ENCODE measurements at regions not wholly inside any gene's neighbourhood (a gene's known extent, or its start where the extent isn't known, plus 50 kb on each side); places are given as distances from the start of the nearest gene placed in this dataset.

- H3K36me3 ChIP-seq (ENCODE audit: control insufficient read depth, insufficient read depth, low read length) = no peaks in the 10 kb centered on the region
- H4K8ac ChIP-seq (ENCODE audit: low read depth in 2 of 2, low read length in 2 of 2) = no peak overlapping the region
- H3K4me1 ChIP-seq (ENCODE audit: control insufficient read depth, insufficient read depth, low read length) = no peaks in the 10 kb centered on the region
- in situ Hi-C loops (cut with MboI; ENCODE audit: low sequenced_read_pairs) (no loop called here), dilution Hi-C loops (cut with HindIII; ENCODE audit: low sequenced_read_pairs, unreplicated experiment) (no loop called here), intact Hi-C loops (cut with micrococcal nuclease) (no loop called here)
- no peaks in the 10 kb centered on the region for H3K27me3 ChIP-seq (ENCODE audit: control insufficient read depth, insufficient read depth, low read length)
- H2BK5ac ChIP-seq (ENCODE audit: low read depth, low read length, poor library complexity, severe bottlenecking) = no peak overlapping the region
- H4K91ac ChIP-seq (ENCODE audit: insufficient read depth, low read depth, low read length) = no peak overlapping the region
- H3K9ac ChIP-seq (ENCODE audit: low read depth, low read length) = no peak overlapping the region
- no peak overlapping the region for H2AK5ac ChIP-seq (ENCODE audit: low read depth, low read length)
- no peak overlapping the region for H2AFZ ChIP-seq (replicated peaks; ENCODE audit: low read length, poor library complexity)
- no peak for TF ChIP-seq MAZ (IDR thresholded peaks at IDR 0.05; ENCODE audit: borderline replicate concordance, low read depth, low read length)
- no peak for TF ChIP-seq RCOR1 (IDR thresholded peaks at IDR 0.05; ENCODE audit: insufficient replicate concordance, low read length)
- TF ChIP-seq BHLHE40 (IDR thresholded peaks at IDR 0.05; ENCODE audit: low read depth, low read length) = no peak
- no peak for TF ChIP-seq MAFK (IDR thresholded peaks at IDR 0.05; ENCODE audit: low read depth, low read length)
- H2BK15ac ChIP-seq (ENCODE audit: low read depth, low read length) = no peak overlapping the region
- DNase-seq (no peak), ATAC-seq (ENCODE audit: low read depth) (no peak)
- H3K9me3 ChIP-seq (ENCODE audit: control insufficient read depth, insufficient read depth, low read length) = no peaks in the 10 kb centered on the region
- H4K20me1 ChIP-seq (ENCODE audit: insufficient read depth, low read length) = no peaks in the 10 kb centered on the region
- H3K23ac ChIP-seq (ENCODE audit: low read depth, low read length) = no peak overlapping the region
- H3K9me1 ChIP-seq (ENCODE audit: insufficient read depth, low read length) = no peaks in the 10 kb centered on the region
- H4K5ac ChIP-seq (ENCODE audit: low read depth, low read length) = no peak overlapping the region
- no peak overlapping the region for H3K27ac ChIP-seq (ENCODE audit: insufficient read depth, low read length)
- H2AK9ac ChIP-seq (replicated peaks; ENCODE audit: low read depth, low read length, poor library complexity) = no peak overlapping the region
- H3K4me3 ChIP-seq (ENCODE audit: insufficient read depth, low read depth, low read length) = no peak overlapping the region
- no peak overlapping the region for H3K4ac ChIP-seq (ENCODE audit: low read depth, low read length)
- ChIA-PET CTCF (no interaction called here), POLR2A (ENCODE audit: unreplicated experiment) (no interaction called here)
- H2BK120ac ChIP-seq (ENCODE audit: low read depth, low read length) = no peak overlapping the region
- H3K18ac ChIP-seq (ENCODE audit: low read depth, low read length) = no peak overlapping the region
- H3K79me1 ChIP-seq (ENCODE audit: low read depth in 1 of 2, low read length in 2 of 2) = no peaks in the 10 kb centered on the region
- no peak overlapping the region for H3K4me2 ChIP-seq (ENCODE audit: low read depth, low read length)
- H3K14ac ChIP-seq (replicated peaks; ENCODE audit: low read depth, low read length) = no peak overlapping the region
- WGBS, 2 experiments (ENCODE audit: extremely low coverage in 2 of 2, insufficient read length in 1 of 2) = no CpG with 5 or more reads among the region's 5 CpGs
- no peak overlapping the region for H3K56ac ChIP-seq (ENCODE audit: extremely low read depth, insufficient read depth, low read length)
- no TSS peak for BruUV-seq (replicated peaks)
- H2BK20ac ChIP-seq (ENCODE audit: low read depth, low read length) = no peak overlapping the region
Measured at GRCh38 chr11:30753504-30753903, 167.4 kb upstream of the MPPED2 start.
